ENCODE measurements at regions not wholly inside any gene's neighbourhood (a gene's known extent, or its start where the extent isn't known, plus 50 kb on each side); places are given as distances from the start of the nearest gene placed in this dataset.
A peak's percentile ranks its signal among the peaks of the same experiment; 100 is the strongest.
"Not testable (repeated sequence)": the region's sequence is repeated elsewhere in the genome, so short reads cannot be mapped to it uniquely, and the experiment has no call there.

DNA sequence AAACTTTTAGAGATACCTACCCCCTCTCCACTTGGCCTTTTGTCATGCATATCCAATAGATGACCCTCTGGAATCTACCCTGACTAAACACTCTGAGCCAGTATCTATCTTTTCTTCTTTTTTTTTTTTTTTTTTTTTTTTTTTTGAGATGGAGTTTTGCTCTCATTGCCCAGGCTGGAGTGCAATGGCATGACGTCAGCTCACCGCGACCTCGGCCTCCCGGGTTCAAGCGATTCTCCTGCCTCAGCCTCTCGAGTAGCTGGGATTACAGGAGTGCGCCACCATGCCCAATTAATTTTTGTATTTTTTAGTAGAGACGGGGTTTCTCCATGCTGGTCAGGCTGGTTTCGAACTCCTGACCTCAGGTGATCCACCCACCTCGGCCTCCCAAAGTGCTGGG, 50.8 kb upstream of the GRIN2B start:
- not testable (repeated sequence) for DNase-seq (ENCODE audit: low read depth, low spot score); H3K4me3 ChIP-seq (ENCODE audit: low read length)

DNA sequence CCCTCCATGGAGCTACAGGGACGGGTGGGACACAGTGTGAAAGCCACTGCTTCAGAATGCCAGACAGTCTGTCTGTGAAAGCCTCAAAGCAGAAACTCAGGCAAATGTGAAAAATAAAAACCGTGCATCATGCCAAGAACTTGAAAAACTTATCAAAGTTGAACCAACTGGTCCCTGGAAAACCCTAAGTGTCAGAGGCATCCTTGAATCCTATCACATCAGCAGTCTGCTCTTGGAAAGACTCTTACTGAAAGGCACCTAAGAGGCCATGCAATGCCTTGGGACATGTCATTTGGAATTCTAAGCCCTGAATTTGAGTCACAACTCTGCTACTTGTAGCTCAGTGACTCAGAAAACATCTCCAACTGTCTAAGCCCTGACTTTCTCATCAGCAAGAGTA, 62.4 kb upstream of the GRIN2B start:
- DNase-seq (ENCODE audit: low read depth, low spot score): no peak
- H3K4me3 ChIP-seq (ENCODE audit: low read length): no peak overlapping the region

DNA sequence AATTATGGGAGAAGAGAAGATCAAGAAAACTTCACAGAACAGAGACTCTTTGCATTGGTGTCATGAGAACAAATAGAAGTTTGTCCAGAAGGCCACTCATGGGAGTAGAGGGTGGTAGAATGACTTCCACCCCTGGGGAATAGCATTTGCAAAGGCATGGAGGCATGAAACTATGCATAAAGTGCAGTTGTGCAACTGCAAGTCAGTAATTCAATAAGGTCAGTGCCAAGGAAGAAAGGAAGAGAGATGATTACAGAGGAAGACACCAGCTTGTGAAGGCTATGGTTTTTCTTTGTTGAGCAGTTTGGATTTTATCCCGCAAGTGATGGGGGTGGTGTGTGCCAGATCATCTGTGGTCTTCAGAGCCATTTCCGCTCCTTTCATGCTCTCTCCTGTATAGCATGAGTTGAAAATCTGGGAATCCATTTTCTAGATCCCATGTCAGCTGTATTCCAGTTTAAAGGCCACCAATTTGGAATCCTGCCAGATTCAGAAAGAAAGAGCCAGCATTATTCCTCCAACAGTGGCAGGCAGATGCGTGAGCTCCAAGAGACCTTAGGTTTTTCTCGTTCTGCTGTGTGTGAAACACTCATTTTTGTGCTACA, 67.6 kb upstream of the GRIN2B start:
- no peak for DNase-seq (ENCODE audit: low read depth, low spot score)
- no peak overlapping the region for H3K4me3 ChIP-seq (ENCODE audit: low read length)

DNA sequence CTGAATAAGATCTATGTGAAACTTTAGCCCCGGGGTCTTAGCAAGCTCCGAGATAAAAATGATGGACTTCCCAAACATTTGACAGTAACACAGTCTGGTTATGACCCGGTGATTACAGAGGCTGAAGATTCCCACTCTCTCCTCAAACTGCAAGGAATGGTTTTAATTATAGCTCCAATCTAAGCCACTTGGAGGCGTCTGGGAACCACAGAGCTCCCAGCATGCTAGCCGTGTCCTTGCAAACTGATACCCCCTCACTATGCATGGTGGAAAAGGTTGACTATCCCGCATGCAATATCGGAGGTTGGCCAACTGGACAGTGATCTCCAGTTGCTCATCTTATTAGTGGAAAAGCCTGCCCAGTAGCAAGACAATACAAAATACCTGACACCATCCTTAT, 76.5 kb upstream of the GRIN2B start:
- DNase-seq (ENCODE audit: low read depth, low spot score): no peak
- no peak overlapping the region for H3K4me3 ChIP-seq (ENCODE audit: low read length)

DNA sequence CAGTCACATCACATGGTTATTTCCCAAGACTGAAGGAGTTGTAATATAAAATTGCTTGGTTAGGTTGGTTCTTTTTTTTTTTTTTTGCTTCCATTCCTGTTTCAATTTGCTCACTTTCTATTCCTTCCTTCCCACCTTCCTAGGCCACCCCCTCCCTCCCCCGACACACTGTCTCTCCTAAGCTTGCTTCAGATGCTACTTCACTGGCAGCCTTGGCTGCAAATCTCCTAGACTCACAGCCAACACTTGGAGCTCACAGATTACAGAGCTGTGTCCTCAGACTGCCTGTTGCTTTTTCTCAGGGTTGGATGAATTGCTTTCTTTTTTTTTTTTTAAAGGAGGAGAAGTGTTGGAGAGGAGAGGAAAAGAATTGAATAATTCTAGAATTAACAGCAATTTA, 77.3 kb upstream of the GRIN2B start:
- no peak for DNase-seq (ENCODE audit: low read depth, low spot score)
- no peak overlapping the region for H3K4me3 ChIP-seq (ENCODE audit: low read length)

DNA sequence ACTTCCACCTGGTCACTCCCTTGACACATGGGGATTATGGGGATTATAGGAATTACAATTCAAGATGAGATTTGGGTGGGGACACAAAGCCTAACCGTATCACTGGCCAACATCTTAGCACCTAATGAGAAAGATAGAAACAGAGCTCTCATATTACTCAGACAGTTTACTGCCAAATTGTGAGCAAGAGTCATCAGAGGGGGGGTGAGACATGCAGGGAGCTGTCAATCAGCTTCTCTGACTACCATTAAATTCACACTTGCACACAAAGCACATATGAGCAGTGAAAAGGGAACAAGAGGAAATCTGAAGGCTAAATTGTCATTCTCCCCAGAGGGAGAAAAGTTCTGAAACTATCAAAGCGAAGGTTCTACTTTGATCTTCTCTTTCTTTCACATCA, 78.1 kb upstream of the GRIN2B start:
- no peak overlapping the region for H3K4me3 ChIP-seq (ENCODE audit: low read length)
- no peak for DNase-seq (ENCODE audit: low read depth, low spot score)

DNA sequence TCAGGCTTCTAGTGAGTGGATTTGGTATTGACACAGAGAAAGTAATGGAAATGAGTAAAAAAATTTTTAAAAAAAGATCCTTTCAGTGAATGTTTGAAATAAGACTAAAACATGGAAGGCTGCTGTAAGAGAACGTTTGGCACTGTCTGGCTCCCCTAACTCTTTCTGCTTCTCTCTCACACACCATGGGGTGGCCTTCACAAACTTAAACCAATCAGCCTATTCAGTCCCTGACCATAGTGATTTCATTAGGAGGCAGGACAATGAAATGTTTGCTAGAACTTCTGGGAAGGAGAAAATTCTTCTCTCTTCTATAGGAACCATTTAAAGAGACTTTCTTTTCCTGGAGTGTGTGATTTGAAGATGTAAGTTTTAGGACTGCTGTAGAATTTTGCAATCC, 84.2 kb upstream of the GRIN2B start:
- no peak overlapping the region for H3K4me3 ChIP-seq (ENCODE audit: low read length)
- no peak for DNase-seq (ENCODE audit: low read depth, low spot score)

DNA sequence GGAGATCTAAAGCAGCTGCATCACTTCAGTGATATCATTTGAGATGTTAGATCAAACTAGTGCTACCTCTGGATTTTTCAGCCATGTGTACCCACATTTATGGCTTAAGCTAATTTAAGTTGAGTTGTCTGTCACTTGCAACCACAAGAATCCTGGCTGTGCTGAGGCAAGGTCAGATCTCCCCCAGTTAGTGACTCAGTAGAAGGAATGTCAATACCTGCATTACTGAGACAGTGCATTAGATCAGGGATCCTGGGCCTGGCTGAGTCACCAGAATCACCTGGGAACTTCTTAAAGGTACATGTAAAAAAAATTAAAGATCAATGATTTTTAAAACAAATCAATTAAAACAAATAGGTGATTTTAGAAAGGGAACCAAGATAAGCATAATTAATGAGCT, 84.6 kb upstream of the GRIN2B start:
- H3K4me3 ChIP-seq (ENCODE audit: low read length): no peak overlapping the region
- no peak for DNase-seq (ENCODE audit: low read depth, low spot score)

DNA sequence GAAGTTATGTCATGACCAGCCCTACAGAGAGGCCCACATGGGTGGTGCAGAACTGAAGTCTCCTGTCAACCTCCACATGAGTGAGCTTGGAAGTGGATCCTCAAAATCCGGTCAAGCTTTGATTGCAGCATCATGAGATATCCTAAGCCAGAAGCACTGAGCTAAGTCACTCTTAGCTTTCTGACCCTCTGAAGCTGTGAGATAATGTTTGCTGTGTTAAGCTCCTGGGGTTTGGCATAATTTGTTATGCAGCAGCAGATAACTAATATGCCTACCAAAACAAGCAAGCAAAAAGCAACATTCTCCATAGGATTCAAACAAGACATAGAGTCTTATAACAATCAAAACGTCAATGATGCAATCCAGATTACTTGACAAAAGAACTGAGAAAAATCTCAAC, 87.6 kb upstream of the GRIN2B start:
- H3K4me3 ChIP-seq (ENCODE audit: low read length): no peak overlapping the region
- no peak for DNase-seq (ENCODE audit: low read depth, low spot score)

DNA sequence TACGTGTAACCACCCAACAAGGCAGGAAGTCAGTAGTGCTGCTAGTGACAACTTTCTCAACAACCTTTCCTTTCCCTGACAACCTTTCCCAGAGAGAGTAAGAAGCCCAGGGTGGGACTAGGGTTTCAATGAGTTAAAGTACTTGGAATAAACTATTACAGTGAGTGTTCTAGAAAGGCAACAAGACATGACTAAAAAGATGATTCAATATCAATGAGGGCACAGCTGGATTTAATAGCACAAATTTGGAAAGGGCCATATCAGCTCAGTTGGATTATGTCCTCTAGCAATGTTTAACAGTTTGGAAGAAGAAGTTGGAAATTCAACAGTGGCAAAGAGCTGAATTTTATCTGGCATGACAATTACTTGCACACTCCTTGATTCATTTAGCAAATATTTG, 90.4 kb upstream of the GRIN2B start:
- no peak overlapping the region for H3K4me3 ChIP-seq (ENCODE audit: low read length)
- DNase-seq (ENCODE audit: low read depth, low spot score): no peak

DNA sequence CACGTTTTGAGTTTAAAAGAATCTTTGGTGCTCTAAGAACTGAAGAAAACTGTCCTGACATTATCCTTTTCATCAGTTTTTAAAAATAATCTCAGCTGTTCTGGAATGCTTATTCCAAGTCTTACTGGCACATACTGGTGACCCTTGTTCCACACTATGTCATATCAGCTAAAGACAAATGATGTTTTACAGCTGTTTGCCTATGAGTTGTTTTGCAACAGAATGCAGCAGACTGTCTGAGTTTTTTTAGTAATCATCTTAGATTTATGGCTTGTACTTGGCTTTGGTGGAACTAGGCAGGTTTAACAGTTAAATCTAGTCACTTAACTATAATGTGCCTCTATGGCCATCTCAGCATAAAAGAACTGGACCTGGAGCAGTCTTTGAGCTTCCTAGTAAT, 91.6 kb upstream of the GRIN2B start:
- H3K4me3 ChIP-seq (ENCODE audit: low read length): no peak overlapping the region
- no peak for DNase-seq (ENCODE audit: low read depth, low spot score)

DNA sequence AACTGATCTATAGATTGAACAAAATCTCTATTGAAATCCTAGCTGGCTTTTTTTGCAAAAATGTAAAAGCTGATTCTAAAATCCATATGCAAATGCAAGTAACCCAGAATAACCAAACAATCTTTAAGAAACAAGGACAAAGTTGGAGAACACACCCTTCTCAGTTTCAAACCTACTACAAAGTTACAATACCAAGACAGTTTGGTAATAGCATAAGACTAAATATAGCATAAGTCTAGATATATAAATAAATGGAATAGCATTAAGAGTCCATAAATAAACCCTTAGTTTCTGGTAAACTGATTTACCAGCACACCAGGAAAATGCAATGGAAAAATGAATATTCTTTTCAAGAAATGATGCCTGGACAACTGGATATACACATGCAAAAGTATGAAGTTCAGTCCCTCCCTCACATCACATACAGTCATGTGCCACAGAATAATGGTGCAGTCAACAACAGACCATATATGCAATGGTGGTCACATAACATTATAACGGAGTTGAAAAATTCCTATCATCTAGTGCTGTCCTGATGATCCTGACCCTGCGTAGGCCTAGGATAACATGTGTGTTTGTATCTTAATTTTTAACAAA, 94.5 kb upstream of the GRIN2B start:
- H3K4me3 ChIP-seq (ENCODE audit: low read length): no peak overlapping the region
- no peak for DNase-seq (ENCODE audit: low read depth, low spot score)

DNA sequence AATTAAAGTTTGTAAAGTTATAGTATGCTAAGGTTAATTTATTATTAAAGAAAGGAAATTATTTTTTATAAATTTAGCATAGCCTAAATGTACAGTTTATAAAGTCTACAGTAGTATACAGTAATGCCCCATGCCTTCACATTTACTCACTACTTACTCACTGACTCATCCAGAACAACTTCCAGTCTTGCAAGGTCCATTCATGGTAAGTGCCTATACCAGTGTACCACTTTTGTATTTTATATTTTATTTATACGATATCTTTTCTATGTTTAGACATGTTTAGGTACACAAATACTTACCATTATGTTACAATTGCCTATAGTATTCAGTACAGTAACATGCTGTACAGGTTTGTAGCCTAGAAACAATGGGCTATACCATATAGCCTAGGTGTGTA, 95.1 kb upstream of the GRIN2B start:
- no peak overlapping the region for H3K4me3 ChIP-seq (ENCODE audit: low read length)

DNA sequence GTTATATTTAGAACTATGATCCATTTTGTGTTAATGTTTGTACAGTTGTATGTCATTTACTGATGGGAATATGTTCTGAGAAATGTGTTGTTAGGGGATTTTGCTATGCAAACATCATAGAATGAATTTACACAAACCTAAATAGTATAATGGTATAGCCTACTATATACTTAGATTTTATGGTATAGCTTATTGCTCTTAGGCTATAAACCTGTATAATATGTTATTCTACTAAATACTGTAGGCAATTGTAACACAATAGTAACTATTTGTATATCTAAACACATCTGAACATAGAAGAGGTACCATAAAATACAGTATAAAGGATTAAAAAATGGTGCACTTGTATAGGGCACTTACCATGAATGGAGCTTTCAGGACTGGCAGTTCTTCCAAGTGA, 105.4 kb upstream of the GRIN2B start:
- no peak overlapping the region for H3K4me3 ChIP-seq (ENCODE audit: low read length)
- no peak for DNase-seq (ENCODE audit: low read depth, low spot score)

More for the DNA sequence above, 95.1 kb upstream of the GRIN2B start:
- DNase-seq (ENCODE audit: low read depth, low spot score): no peak

DNA sequence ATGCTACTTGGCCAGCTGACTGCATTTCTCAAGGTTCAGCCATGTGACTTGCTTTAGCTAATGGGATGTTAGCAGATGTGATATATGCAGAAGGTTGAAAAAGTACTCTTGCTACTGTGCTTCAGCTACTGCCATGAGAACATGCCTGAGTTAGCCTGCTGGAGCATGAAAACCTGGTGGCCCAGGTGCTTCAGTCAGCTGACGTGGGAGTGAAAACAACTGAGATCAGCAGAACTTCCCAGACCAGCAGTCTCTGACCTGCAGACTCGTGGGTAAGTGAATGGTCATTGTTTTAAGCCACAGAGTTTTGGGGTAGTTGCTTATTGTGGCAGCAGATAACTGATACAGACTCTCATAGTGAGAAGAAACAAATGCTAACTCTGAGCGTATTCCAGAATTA, 118.6 kb upstream of the GRIN2B start:
- no peak for DNase-seq (ENCODE audit: low read depth, low spot score)
- H3K4me3 ChIP-seq (ENCODE audit: low read length): no peak overlapping the region

DNA sequence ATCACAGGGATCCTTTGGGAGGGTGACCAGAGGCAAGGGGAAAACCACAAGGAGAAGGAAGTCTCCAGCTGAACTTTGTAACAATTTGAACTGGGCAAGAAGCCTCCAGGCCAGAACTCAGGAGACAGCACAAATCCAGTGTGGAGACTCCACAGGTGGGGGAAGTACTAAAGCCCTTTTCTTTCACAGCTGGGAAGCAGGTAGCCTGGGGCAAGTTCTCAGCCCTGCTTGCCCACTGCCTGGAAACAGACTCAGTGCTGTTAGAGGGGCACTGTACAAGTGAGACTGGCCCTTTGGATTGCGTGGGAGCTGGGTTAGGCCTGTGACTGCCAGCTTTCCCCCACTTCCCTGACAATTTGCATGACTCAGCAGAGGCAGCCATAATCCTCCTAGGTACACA, 120.2 kb upstream of the GRIN2B start:
- DNase-seq (ENCODE audit: low read depth, low spot score); H3K4me3 ChIP-seq (ENCODE audit: low read length): not testable (repeated sequence)

DNA sequence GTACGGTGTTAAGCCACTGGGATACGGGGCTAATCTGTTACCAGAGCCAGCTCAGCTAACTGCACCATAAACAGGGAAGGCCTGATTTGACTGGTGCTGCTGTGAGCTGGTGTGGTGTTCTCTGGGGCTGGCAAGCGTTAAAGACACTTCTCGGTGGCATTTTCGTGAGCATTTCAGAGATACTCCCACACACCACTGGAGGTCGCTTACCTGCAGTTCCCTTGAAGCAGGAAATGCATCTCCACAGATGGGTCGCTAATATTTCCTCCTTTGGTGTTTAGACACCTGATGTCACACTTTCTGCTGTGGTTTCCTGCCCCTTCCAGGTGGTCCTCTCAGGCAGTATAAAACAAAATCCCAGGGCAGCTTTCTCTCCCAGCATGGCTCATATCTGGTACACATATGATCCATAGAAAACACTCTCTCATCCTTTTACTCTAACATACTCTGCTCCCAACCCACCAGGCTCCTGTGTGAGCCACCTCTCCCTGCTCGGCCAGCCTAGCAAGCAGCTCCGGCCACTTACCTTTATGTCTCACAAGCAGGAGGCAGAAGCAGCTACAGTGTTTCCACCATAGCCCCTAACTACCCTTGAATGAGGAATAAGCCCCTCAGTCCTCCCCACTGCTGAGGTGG, 129.9 kb upstream of the GRIN2B start:
- peak; percentile 77 for DNase-seq (ENCODE audit: low read depth, low spot score)

DNA sequence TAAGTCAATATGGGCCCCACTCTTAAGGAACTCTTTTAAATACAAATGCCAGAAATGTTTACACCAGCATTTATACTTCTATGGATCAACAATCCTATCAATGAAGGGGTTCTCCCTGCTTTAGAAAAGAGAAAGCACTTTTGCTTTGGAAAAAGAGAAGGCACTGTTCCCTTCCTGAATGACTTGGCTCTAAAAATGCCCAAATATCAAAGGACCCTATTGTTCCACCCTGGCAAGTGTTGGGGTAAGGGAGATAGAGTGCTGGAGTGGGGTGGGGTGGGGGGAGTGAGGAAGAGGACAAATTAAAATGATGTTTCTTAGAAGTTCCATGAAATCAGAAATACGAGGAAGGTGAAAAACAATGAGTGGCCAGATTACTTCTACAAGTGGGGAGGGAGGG, 131.6 kb upstream of the GRIN2B start:
- DNase-seq (ENCODE audit: low read depth, low spot score): no peak
- no peak overlapping the region for H3K4me3 ChIP-seq (ENCODE audit: low read length)

More for the DNA sequence above, 129.9 kb upstream of the GRIN2B start:
- H3K4me3 ChIP-seq (ENCODE audit: low read length): no peak overlapping the region

DNA sequence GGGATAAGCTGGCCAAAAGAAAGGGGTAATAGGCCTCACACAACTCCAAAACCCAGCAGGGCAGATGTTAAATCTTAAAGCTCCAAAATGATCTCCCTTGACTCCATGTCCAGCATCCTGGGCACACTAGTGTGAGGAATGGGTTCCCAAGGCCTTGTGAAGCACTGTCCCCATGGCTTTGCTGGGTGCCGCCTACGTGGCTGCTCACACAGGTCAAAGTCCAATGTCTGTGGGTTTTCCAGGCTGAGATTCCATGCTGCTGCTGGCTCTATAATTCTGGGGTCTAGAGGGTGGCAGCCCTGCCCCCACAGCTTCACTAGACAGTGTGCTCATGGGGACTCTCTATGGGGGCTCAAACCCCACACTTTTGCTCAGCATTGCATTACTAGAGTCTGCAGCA, 145.3 kb upstream of the GRIN2B start:
- no peak overlapping the region for H3K4me3 ChIP-seq (ENCODE audit: low read length)
- no peak for DNase-seq (ENCODE audit: low read depth, low spot score)

DNA sequence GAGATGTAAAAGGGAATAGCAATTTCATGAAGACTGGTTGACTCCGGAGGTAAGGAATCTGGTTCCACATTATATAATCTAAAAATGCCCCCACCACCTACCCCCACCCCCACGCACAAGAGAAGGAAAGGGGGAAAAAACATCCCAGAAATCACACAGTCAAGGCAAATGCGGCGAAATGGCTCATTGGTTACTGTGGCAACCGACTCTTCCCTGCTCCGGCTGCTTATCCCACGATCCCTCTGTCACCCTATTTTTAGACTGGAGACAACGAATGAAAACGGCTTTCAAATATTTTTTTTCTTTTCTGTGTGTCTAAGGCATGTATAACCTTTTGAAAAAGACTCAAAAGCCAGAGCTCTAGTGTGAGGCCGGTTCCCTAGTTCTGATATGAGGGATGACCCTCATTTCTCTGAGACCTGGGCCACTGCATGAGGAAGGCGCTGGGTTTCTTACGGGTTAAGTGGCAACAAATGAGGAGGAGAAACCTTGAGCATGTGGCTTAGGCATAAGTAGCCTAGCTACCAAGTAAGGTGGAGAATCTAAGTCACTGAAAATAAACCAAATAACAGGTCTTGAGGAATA, 148.3 kb upstream of the GRIN2B start:
- DNase-seq (ENCODE audit: low read depth, low spot score): no peak
- H3K4me3 ChIP-seq (ENCODE audit: low read length): no peak overlapping the region

DNA sequence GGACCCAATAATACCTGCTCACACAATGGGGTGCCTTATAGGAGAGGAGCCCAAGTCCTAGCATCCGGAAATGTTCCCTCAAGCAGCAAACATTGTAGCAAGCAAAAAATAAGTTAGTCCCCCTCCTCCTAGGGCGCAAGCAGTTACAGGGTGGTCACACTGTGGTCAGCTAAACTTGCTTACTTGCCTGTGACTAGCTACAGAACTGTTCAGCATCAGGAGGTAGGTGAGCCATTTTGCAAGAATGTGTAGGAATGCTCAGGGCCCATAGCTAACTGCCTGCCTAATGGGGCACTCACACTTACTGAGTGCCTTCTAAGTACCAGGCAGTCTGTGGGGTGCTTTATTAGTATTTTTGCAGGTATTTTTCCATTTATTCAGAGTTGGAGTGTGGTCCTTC, 154.6 kb upstream of the GRIN2B start:
- no peak overlapping the region for H3K4me3 ChIP-seq (ENCODE audit: low read length)
- no peak for DNase-seq (ENCODE audit: low read depth, low spot score)

Data from Jurkat, Clone E6-1 (cell line).